ENCODE measurements at regions not wholly inside any gene's neighbourhood (a gene's known extent, or its start where the extent isn't known, plus 50 kb on each side); places are given as distances from the start of the nearest gene placed in this dataset.

- TF ChIP-seq, protein P1, sequence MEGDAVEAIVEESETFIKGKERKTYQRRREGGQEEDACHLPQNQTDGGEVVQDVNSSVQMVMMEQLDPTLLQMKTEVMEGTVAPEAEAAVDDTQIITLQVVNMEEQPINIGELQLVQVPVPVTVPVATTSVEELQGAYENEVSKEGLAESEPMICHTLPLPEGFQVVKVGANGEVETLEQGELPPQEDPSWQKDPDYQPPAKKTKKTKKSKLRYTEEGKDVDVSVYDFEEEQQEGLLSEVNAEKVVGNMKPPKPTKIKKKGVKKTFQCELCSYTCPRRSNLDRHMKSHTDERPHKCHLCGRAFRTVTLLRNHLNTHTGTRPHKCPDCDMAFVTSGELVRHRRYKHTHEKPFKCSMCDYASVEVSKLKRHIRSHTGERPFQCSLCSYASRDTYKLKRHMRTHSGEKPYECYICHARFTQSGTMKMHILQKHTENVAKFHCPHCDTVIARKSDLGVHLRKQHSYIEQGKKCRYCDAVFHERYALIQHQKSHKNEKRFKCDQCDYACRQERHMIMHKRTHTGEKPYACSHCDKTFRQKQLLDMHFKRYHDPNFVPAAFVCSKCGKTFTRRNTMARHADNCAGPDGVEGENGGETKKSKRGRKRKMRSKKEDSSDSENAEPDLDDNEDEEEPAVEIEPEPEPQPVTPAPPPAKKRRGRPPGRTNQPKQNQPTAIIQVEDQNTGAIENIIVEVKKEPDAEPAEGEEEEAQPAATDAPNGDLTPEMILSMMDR (IDR thresholded peaks at IDR 0.05; ENCODE audit: insufficient read depth, low read depth, low read length, missing control alignments) = no peak
- H3K4me3 ChIP-seq (ENCODE audit: low read length) = no peak overlapping the region
- no peak for DNase-seq (ENCODE audit: low read depth)
Observed at GRCh38 chr13:64052521-64052920, 2636.9 kb upstream of the PCDH20 start.

DNA sequence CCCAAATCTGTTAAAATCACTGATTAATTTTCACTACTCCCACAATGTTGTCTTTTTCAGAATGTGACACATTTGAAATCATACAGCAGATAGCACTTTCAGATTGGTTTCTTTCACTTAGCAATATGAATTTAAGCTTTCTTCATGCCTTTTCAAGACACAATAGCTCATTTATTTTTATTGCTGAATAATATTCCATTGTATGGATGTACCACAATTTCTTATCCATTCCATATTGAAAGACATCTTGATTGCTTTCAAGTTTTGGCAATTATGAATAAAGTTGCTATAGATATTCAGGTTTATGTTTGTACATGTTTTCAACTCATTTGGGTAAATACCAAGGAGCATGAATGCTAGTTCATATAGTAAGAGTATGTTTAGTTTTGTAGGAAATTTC is 2635.6 kb upstream of the PCDH20 start:
- DNase-seq (ENCODE audit: low read depth) = no peak
- no peak overlapping the region for H3K4me3 ChIP-seq (ENCODE audit: low read length)
- TF ChIP-seq, protein P1 (IDR thresholded peaks at IDR 0.05; ENCODE audit: insufficient read depth, low read depth, low read length, missing control alignments) = no peak

- no peak overlapping the region for H3K4me3 ChIP-seq (ENCODE audit: low read length)
- DNase-seq (ENCODE audit: low read depth) = no peak
- TF ChIP-seq, protein P1 (IDR thresholded peaks at IDR 0.05; ENCODE audit: insufficient read depth, low read depth, low read length, missing control alignments) = no peak
Observed at GRCh38 chr13:64041296-64041695, 2625.6 kb upstream of the PCDH20 start.

DNA sequence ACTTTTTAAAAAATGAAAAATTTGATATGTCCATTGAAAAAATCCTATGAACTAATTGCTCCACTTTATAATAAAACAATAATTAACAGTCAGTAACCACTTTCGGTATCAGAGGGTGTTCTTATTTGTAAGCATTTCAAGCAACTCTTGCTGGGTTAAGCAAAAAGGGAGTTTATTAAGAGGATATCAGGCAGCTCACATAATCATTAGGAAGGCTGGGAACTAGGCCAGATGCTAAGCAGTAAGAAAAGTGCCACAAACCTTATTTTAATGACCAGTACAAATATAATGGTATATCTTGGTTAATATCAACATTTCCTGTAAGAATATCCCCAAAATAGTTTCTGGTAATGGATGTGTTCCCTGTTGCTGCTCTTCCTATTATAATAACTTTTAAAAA is 2618.3 kb upstream of the PCDH20 start:
- H3K4me3 ChIP-seq (ENCODE audit: low read length) = no peak overlapping the region
- TF ChIP-seq, protein P1 (IDR thresholded peaks at IDR 0.05; ENCODE audit: insufficient read depth, low read depth, low read length, missing control alignments) = no peak
- no peak for DNase-seq (ENCODE audit: low read depth)

- TF ChIP-seq, protein P1 (IDR thresholded peaks at IDR 0.05; ENCODE audit: insufficient read depth, low read depth, low read length, missing control alignments) = no peak
- no peak overlapping the region for H3K4me3 ChIP-seq (ENCODE audit: low read length)
- DNase-seq (ENCODE audit: low read depth) = no peak
Observed at GRCh38 chr13:64029343-64030093, 2613.9 kb upstream of the PCDH20 start.

DNA sequence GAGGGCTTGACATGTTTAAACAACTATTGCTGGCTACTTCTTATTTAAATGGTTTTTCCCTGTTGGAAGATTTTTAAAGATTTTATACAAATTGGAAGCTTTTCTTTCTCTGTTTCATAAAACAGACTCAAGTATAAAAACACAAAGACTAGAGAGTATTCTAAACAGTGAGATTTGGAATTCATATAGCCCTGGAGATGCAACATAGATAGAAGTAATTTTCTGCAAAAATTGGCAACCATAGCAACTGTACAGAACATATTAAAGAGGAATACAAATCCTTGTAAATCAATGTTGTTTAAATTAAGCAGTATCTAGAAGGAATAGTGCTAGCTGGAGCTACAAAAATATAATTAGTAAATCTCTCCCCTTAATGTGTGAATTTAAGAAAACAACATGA is 2612.9 kb upstream of the PCDH20 start:
- DNase-seq (ENCODE audit: low read depth) = no peak
- TF ChIP-seq, protein P1 (IDR thresholded peaks at IDR 0.05; ENCODE audit: insufficient read depth, low read depth, low read length, missing control alignments) = no peak
- no peak overlapping the region for H3K4me3 ChIP-seq (ENCODE audit: low read length)

- no peak for DNase-seq (ENCODE audit: low read depth)
- TF ChIP-seq, protein P1 (IDR thresholded peaks at IDR 0.05; ENCODE audit: insufficient read depth, low read depth, low read length, missing control alignments) = no peak
- H3K4me3 ChIP-seq (ENCODE audit: low read length) = no peak overlapping the region
Observed at GRCh38 chr13:64020126-64020525, 2604.5 kb upstream of the PCDH20 start.

Measured in epithelial cell of esophagus (primary cell).